ENCODE measurements at regions not wholly inside any gene's neighbourhood (a gene's known extent, or its start where the extent isn't known, plus 50 kb on each side); places are given as distances from the start of the nearest gene placed in this dataset.

DNA sequence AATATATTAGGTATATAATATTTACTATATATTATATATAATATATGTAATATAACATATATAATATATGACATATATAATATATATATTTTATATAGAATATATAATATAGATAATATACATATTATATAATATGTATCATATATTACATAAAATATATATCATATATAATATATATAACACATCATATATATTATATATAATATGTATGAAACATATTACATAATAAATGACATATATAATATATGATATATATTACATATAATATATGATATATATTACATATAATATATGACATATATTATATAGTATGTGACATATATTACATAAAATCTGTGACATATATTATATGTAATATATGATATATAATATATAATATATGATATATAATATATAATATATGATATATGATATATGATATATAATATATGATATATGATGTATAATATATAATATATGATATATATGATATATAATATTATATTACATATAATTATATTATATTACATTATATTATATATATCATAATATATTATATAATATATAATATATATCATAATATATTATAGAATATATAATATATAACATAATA lies 119.5 kb upstream of the RIMBP3 start:
- no peak for DNase-seq (ENCODE audit: low spot score)

DNA sequence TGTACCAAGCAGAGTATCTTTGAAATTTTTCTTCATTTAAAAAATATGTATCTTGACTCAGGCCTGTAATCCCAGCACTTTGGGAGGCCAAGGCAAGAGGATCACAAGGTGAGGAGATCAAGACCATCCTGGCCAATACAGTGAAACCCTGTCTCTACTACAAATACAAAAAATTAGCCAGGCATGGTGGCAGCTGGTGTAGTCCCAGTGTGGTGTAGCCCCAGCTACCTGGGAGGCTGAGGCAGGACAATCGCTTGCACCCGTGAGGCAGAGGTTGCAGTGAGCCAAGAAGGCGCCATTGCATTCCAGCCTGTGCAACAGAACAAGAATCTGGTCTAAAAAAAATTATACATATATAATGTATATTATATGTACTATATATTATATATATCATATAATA lies 118.7 kb upstream of the RIMBP3 start:
- peak; percentile 69 for DNase-seq (ENCODE audit: low spot score)

Measured in hematopoietic multipotent progenitor cell treated with erythropoietin and hydrocortisone succinate and interleukin-3 and kit ligand, for 15 days (in vitro differentiated cells).